DMS79 treated with DMSO at 0.1 percent for 48 hours (cell line): ENCODE measurements at regions not wholly inside any gene's neighbourhood (a gene's known extent, or its start where the extent isn't known, plus 50 kb on each side); places are given as distances from the start of the nearest gene placed in this dataset.

Source experiments
- DNase-seq: peaks from one replicate; lab custom pipeline; 2025; lab: John Stamatoyannopoulos, UW

DNA sequence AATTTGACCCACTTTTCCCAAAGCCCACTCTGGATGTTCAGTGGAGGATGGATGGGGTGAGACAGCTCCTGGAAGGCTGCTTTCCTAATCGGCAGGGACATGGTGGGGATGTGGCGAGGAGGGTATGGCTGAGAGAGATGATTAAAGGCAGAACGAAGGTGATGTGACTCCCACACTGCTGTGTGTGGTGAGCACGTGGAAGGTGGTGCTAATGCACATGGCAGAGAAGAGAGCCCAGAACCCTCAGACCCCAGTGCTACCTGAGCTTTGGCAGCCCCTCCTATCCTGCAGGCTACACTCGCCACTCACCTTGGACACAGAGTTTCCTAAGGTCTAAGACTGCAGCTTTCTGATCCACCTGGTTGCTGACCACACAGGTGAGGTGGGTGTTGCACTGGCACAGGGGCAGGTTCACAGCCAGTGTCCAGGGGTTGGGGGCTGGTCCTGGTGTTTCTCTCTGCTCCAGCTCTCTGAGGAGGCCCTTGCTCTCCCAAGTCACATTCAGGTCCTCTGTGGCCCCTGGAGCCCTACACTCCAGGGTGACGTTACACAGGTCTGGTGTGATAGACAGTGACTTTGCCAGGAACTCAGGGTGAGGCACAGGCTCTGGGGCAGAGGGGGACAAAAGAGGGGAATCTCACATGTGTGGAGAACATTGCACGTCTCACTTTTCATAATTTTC lies 151.4 kb upstream of the ETV3 start:
- no peak for DNase-seq

DNA sequence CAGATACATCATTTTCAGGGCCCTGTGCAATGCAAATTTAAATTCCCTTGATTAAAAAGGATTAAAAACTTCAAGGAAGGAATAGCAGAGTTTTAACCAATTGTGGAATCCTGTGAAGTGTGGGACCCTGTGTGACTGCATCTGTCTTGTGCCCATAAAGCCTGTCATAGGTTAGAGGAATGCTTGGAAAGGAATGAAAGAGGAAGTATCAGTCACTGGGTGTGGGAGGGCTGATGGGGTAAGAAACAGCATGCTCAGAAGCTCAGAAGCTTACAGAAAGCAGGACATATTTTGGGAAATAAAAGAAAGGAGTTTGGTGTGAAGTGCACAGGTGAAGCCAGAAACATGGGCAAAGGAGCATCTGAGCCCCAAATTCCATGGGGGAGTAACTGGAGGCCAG lies 150.8 kb upstream of the ETV3 start:
- no peak for DNase-seq

DNA sequence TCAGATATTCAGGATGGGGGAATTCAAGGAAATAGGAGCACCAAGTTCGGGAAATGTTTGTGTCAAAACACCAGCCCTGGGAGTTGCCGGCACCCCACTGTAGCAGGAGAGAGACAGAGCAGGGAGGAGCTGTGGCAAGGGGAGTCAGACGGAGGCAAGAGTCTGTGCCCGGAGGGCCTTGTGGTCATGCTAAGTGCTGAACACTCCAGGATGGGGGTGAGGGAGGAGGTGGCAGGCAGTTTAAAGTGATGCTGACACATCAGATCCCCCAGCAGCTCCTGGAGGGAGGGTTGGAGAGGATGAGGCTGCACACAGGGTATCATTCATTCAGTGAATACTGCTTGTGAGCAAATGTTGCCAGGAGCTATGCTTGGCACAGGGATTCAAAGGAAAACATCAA lies 150.3 kb upstream of the ETV3 start:
- DNase-seq: no peak

DNA sequence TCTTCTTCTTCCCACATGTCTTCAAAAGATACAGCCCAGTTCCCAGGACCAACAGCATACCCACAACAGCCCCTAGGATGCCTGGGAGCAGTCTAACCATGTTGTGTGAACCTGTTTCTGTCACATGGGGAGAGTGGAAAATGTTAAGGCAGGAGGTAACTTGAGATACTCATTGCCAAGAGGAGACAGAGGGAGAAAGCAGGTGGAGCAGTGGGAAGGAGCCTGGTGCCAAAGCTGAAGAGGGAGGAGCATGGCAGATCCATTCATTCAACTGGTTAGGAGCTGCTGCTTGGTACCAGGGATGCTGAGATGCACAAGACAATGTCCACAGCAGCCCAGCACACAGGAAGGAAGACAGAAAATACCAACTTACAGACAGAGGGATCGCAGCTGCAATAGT lies 149.8 kb upstream of the ETV3 start:
- no peak for DNase-seq

DNA sequence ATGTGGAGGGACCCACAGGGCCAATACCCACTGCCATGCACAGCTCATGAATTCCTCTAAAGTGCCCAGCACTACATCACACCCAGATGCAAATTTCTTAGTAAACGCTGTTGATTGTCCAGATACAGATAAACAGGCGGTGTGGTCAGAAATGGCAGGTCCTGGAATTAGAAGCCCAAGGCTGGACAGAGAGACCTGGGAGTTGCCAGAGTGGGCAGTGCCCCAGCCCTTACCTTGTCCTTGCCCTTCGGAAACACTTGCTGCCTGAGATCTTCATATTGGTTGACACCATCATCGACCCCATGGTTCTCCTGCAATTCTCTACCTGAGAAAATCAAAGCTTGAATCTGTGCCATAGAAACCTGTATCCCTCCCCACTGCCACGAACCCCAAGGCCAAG lies 149.3 kb upstream of the ETV3 start:
- DNase-seq: no peak

DNA sequence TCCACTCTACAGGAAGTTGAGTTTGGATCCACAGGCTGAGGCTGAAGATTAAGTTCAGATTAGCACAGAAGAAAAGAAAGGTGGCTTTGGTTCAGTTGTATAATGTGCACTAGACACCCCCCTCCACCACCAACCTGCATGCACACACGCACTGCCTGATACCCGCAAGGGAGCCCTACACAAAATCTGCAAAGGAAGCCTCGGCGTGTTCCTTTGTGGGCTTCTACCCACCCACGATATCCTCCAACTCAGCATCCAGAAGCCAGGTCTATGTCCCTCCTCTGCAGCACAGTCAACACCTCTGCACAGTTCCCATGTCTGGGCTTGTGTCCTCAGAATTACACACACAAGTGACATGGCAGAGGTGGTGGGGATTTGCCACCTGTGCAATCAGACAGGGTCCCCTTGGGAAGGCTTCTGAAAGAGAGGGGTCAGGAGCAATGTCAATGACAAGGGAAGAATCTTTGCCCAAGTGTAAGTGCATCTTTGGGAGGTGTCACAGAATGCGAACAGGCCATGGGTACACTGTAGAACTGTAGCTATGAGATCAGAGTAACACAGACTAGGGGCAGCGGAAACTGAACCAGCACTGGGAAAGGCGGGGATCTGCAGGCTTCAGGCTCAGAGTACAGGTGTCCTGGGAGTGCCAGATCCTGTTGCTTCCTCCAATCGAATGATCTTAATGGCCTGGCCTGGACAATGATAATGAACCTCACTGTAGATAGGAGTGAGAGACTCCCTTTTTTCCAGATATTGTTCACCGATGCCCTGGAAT lies 148.6 kb upstream of the ETV3 start:
- DNase-seq: no peak

DNA sequence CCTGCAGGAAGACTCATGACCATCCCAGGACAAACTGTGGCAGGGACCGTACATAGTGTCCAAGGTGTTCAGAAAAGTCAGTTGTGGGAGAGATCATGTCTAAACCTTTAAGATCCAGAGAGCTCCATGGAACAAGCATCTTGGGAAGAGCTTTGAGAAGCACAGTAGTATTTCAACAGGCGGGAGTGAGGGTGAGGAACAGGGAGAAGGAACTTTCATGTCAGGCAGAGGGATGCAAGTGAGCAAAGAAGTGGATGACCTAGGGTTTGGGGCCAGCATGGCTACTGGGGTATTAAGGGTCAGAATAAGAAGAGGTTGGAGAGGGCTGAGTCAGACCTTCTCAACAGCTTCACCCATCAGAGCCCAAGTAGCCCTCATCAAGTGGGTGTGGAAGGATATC lies 147.9 kb upstream of the ETV3 start:
- no peak for DNase-seq

DNA sequence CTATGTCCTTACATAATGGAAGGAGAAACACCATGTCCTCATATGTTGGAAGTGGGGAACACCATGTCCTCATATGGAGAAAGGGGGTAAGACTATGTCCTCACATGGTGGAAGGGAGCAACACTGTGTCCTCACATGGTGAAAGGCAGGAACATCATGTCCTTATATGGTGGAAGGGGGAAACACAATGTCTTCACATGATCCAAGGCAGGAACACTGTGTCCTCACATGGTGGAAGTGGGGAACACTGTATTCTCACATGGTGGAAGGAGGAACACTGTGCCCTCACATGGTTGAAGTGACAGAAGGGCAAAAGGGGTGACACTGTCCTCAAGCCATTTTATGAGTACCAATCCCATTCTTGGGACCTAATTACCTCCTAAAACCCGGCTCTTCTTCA lies 146.3 kb upstream of the ETV3 start:
- no peak for DNase-seq

DNA sequence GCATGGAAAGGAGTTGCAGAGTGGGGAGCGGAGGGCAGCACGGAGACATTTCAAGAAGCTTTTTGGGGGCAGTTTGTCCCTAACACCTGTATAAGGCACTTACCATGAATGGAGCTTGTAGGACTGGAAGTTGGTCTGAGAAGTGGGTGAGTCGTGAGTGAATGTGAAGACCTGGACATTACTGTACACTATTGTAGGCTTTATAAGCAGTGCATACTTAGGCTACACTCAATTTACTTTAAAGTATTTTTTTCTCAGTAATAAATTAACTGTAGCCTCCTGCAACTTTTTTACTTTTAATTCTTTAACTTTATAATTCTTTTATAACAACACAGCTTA lies 141.6 kb upstream of the ETV3 start:
- DNase-seq: no peak

DNA sequence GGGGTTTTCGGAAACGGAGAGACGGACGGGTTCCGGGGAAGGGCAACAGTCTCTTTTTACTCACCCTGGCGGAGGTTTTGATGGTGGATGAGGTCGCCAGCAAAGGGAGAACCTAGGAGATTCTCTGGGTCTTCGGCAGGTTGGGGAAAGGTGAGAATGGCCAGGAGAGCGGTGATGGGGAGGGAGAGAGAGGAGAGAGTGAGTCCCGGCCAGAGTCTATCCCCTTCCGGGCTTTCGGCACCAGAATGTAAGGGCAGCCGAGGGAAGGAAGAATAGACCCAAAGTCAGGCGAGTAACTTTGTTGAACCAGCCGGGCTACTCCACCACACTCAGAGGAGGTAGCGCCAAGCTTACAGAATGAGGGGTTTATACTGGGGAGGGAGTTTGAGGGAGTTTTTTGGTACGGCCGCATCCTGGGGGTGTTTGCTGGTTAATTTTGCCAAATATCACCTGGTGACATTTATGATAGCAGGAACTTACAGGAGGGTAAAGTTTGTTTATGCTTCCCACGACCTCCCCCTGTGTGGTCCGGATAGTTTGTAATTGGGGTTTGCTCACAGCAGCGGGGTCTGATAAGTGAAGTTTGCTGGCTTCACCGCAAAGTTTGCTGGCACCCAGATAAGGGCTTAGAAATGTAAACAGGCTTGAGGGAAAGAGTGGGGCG lies 141.1 kb upstream of the ETV3 start:
- no peak for DNase-seq

DNA sequence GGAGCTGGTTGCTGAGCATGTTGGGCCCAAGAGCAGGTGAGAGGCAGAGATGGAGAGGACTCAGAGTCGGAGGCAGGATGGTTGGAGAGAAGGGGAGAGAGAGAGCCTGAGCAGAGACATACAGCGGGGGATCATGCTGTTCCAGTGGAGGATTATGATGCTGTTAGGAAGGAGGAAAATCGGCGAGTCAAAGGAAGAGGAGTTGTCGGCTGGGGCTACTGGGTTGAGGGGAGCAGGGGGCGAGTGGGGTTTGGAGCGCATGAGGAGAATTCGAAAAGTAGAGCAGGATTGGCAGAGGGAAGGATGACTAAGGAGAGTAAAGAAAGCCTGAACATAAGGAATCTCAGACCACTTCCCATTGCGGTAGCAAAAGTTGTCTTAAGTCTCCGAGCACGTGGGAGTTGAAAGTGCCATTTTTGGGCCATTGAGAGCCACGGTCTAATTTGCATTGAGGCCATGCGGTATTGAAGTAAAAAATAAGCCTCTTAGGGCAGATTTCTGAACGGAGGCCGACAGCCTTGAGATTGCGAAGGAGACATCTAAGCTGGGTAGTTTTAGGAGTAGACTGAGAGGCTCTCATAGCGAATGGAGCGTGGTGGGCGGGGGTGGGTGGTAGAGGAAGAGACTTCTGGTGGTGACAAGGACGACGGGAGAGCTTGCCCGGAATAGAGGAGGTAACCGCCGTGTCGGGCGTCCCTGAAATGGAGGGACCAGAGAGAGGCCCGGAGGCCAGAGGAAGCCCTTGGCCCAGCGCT lies 140.4 kb upstream of the ETV3 start:
- DNase-seq: no peak

DNA sequence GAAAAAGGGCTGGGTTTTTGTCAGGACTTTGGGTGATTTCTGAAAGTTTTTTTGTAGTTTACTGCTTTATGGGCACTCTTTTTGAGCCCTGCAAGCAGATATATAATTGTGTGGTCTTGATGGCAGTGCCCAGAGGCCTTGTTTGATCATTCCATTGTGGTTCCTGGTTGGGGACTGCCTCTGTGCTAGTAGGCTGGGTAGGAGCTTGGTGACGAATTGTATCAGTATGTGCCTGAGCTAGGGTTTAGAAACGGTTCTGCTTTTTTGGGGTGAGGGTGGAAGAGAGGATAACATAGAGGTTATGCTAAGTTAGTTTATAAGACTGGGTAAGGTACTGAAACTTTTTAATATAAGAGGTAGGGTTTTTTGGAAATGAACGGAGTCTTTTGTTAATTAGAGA lies 139.7 kb upstream of the ETV3 start:
- DNase-seq: no peak

DNA sequence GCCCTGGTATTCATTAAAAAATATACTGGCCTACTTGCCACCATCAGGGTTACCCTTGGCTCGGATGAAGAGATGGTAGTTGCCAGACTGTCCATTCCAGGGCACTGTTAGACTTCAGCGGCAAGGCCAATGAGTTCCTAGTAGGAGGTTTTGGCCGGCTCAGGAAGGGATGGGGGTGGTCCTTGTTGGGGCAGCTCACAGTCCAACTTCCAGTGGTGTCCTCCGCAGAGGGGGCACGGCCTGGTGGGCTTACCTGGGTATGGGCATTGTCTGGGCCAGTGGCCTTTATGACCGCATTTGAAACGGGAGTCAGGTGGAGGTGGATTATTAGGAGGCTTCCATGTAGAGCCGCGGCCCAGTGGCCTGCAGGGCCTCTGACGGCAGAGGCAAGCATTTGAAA lies 139.1 kb upstream of the ETV3 start:
- no peak for DNase-seq

DNA sequence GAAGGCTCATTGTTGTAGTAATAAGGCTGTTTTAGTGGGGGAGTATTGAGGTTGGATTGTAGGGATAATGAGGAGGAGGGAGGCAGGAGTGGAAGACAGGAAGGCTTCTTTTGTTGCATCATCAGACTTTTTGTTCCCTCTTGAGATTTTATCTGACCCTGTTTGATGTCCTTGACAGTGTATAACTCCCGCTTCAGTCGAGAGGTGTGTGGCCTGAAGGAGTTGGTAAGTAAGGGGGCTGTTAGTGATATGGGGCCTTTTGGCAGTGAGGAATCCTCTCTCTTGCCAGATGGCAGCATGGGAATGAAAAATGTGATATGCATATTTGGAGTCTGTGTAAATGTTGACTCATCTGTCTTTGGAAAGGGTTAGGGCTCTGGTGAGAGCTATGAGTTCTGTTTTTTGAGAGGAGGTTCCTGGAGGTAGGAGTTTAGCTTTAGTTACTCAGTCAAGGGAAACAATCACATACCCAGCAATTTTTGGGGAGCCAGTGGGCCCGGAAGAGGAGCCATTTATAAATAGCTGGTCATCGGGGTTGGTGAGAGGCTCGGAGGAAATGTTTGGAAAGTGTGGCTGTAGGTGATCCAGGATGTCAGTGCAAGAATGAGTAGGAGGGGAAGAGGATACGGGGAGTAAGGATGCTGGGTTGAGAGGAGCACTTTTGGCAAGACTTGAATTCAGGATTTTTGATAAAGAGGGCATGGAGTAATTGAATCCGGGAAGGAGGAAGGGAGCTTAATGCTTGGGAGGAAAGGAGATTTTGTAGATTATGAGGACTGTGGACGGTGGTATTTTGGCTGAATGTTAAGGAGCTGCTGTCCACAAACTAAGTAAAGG lies 136.7 kb upstream of the ETV3 start:
- no peak for DNase-seq

DNA sequence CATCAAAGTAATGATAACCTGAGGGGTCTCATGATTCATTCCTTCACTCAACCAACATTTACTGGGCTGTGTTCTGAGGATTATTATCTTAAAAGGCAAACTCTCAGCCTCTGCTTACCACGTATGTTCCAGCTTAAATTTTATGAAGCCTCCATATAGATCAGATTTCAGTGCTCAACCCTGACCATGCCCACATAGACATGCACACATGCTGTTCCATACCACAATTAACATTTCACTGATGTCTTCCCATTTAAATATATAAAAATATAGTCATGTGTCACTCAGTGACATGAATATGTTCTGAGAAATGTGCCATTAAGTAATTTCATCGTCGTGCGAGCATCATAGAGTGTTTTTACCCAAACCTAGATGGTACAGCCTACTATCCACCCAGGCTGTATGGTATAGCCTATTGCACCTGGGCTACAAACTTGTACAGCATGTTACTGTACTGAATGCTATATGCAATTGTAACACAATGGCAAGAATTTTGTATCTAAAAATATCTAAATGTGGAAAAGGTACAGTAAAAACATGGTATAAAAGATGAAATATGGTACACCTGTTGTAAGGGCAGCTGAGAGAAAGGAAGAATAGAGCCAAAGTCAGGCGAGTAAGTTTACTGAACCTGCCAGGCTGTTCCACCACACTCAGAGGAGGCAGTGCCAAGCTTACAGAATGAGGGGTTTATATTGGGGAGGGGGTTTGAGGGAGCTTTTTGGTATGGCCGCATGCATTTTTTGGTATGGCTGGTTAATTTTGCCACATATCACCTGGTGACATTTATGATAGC lies 134.7 kb upstream of the ETV3 start:
- DNase-seq: no peak

DNA sequence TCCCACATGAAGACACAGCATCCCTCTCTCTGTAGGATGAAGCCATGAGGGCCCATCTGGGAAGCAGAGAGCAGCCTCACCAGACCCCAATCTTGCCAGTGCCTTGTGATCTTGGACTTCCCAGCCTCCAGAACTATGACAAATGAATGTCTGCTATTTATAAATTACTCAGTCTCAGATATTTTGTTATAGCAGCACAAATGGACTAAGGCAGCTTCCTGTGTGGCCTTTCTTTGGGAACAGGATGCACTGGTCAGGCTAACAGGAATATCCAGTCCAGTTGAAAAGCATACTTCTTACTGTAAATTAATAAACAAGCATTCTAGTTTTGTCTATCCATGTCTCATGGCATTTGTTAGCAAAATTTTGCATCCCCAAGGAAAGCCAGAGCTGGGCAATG lies 134.1 kb upstream of the ETV3 start:
- no peak for DNase-seq

DNA sequence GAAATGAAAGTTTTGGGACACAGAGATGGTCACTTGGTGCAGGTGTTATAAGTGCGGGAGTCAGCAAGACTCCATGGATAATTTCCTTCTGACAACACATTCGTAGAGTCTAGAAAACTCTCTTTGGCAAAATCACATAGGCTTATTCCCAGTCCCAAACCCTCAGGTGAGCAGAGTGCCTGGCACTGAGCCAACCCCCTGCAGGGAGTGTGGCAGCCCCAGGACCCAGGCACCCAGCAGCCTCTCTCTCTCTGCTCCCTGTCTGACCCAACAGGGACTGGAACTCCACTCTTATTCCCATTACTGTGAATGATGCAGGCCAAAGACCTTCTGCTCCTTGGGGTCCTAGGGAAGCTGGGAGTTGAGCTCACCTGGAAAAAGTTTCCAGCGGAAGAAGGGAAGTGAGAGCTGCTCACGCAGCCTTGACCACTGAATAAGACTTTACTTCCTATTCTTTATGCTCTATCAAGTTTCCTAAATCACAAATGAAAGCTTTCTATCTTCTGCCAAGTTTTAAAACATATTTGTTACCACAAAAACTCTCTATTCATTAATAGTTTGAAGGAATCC lies 132.6 kb upstream of the ETV3 start:
- no peak for DNase-seq

DNA sequence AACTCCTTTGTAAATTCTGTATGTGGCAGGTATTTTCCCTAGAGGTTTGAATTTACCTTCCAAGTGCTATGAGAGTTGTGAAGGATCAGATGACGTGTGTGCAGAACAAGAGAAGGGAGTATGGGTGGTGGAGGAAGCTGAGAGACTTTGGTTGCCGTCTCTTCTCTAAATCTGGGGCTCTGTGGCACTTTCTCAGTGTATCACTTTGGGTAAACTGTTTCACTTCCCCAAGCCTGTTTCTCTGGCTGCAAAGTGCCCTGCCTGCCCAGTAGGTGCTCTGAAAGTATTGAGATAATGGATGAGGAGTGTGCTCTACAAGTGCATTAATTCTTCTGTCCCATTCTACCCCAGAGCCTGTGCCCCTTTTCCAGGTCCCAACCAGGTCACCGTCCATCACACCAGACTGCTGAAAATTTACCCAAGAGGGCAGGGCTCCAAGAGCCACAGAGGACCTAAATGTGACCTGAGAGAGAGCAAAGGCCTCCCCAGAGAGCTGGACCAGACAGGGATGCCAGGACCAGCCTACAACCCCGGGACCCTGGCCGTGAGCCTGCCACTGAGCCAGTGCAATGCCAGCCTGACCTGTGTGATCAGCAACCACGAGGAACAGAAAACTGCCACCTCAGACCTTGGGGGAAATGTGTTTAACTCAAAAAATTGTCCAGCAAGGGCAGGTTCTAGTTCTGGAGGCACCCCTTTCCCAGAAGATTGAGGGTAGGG lies 131.6 kb upstream of the ETV3 start:
- no peak for DNase-seq

DNA sequence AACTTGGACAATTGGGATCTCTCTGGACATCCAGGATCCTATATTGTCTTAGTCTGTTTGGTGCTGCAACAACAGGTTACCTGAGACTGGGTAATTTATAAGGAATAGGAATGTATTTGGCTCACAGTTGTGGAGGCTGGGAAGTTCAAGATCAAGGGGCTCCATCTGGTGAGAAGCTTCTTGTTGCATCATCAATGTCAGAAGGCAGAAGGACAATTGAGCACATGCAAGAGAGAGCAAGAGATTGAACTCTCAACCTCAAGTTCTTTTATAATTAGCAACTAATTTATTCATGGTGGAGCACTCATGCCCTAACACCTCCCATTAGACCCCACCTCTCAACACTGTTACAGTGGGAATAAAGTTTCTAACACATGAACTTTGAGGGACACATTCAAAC lies 124.7 kb upstream of the ETV3 start:
- DNase-seq: no peak

DNA sequence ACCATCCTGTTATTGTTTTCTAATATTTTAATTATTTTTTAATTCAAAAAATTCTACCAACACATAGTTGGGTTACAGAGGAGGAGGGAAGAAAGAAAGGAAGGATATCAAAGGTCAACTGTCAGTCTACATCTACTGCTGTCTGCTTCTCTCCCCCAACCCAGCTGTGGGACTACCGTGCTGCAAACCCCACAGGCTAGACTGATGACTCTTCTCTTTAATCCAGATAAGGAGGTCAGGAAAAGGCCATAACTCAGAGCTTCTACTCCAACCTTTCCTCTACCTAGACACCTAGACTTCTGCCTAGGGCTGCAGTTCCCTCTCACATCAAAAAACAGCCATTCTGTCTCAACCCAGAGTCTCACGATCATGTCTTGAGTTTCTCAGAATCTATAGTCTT lies 124.2 kb upstream of the ETV3 start:
- no peak for DNase-seq
